ENCODE measurements at regions not wholly inside any gene's neighbourhood (a gene's known extent, or its start where the extent isn't known, plus 50 kb on each side); places are given as distances from the start of the nearest gene placed in this dataset.

DNA sequence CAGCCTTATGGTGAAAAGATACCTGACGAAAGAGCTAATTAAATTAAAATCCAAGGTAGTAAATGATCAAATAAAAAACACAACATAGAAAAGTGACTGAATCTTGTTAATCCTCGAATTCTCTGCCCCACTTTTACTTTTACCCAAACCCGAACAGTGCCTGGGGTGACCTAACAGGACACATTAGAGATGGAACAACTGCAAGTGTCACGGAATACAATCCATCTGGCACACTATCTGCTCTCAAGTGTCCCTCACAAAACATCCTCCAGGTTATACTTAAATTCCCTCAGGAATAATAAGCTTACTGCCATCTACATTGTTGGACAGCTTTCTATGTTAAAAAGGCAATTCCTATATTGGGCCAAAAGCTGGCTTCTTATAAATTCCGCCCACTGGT lies 236.3 kb upstream of the SLC14A2 start:
- POLR2A ChIA-PET: interaction anchor here (0.7 kb wide), 1 partner anchor 104 kb away, joined by 3 read pairs; no protein-coding TSS in a partner anchor
- DNase-seq (ENCODE audit: low spot score): no peak
- Histone ChIP-seq H4K20me1 (ENCODE audit: insufficient read depth, low read length) (no peaks in the 10 kb centered on the region), H3K36me3 (ENCODE audit: insufficient read depth, low read length) (no peaks in the 10 kb centered on the region), H3K4me2 (ENCODE audit: low read length) (no peak overlapping the region), H3K9me3 (ENCODE audit: low read length) (no peaks in the 10 kb centered on the region), H2AFZ (ENCODE audit: low read length) (no peak overlapping the region), H3K9me2 (ENCODE audit: insufficient read depth, low read length) (no peaks in the 10 kb centered on the region), H3K79me2 (ENCODE audit: insufficient read depth, low read depth, low read length) (no peaks in the 10 kb centered on the region), H3K27ac (ENCODE audit: low read depth, low read length, poor library complexity, severe bottlenecking) (no peak overlapping the region), H3K4me1 (ENCODE audit: insufficient read depth, low read length, poor library complexity, severe bottlenecking) (no peaks in the 10 kb centered on the region), H3K4me3 (ENCODE audit: low read depth, low read length, poor library complexity, severe bottlenecking) (no peak overlapping the region)
- no TSS peak for BruUV-seq (replicated peaks)
- TF ChIP-seq, protein P1, sequence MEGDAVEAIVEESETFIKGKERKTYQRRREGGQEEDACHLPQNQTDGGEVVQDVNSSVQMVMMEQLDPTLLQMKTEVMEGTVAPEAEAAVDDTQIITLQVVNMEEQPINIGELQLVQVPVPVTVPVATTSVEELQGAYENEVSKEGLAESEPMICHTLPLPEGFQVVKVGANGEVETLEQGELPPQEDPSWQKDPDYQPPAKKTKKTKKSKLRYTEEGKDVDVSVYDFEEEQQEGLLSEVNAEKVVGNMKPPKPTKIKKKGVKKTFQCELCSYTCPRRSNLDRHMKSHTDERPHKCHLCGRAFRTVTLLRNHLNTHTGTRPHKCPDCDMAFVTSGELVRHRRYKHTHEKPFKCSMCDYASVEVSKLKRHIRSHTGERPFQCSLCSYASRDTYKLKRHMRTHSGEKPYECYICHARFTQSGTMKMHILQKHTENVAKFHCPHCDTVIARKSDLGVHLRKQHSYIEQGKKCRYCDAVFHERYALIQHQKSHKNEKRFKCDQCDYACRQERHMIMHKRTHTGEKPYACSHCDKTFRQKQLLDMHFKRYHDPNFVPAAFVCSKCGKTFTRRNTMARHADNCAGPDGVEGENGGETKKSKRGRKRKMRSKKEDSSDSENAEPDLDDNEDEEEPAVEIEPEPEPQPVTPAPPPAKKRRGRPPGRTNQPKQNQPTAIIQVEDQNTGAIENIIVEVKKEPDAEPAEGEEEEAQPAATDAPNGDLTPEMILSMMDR (conservative IDR thresholded peaks at IDR 0.05; ENCODE audit: low read length): no peak
- no peak for TF ChIP-seq EZH2phosphoT487 (IDR thresholded peaks at IDR 0.05; ENCODE audit: borderline replicate concordance, low read depth, low read length)
- CTCF ChIA-PET (ENCODE audit: unreplicated experiment): no interaction called here
- intact Hi-C loops (cut with micrococcal nuclease; ENCODE audit: unreplicated experiment): no loop called here

DNA sequence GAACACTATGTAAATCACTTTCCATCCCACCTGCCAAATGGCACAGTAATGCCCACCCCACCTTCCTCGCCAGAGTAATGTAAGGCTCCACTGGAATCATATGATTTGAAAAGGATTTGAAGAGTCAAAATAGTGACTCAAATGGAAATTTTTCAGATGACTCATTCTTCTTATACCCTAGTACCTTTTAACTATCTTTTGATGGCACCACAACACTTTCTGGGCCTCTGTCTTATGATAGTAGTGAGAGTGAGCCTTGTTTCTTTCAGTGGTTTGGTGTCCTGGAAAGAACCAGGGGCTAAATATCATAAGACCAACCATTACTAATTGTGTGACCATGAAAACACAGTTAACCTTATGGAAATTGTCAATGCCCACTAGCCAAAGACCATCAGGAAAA lies 235.4 kb upstream of the SLC14A2 start:
- ChIA-PET CTCF (ENCODE audit: unreplicated experiment) (no interaction called here), POLR2A (interaction anchor here (0.7 kb wide), 1 partner anchor 105 kb away, joined by 3 read pairs; no protein-coding TSS in a partner anchor)
- no TSS peak for BruUV-seq (replicated peaks)
- Histone ChIP-seq H2AFZ (ENCODE audit: low read length) (no peak overlapping the region), H3K36me3 (ENCODE audit: insufficient read depth, low read length) (no peaks in the 10 kb centered on the region), H3K4me3 (ENCODE audit: low read depth, low read length, poor library complexity, severe bottlenecking) (no peak overlapping the region), H3K9me2 (ENCODE audit: insufficient read depth, low read length) (no peaks in the 10 kb centered on the region), H3K9me3 (ENCODE audit: low read length) (no peaks in the 10 kb centered on the region), H3K79me2 (ENCODE audit: insufficient read depth, low read depth, low read length) (no peaks in the 10 kb centered on the region), H3K27ac (ENCODE audit: low read depth, low read length, poor library complexity, severe bottlenecking) (no peak overlapping the region), H3K4me1 (ENCODE audit: insufficient read depth, low read length, poor library complexity, severe bottlenecking) (no peaks in the 10 kb centered on the region), H3K4me2 (ENCODE audit: low read length) (no peak overlapping the region), H4K20me1 (ENCODE audit: insufficient read depth, low read length) (no peaks in the 10 kb centered on the region)
- intact Hi-C loops (cut with micrococcal nuclease; ENCODE audit: unreplicated experiment): no loop called here
- DNase-seq (ENCODE audit: low spot score): no peak
- no peak for TF ChIP-seq EZH2phosphoT487 (IDR thresholded peaks at IDR 0.05; ENCODE audit: borderline replicate concordance, low read depth, low read length)
- TF ChIP-seq, protein P1 (conservative IDR thresholded peaks at IDR 0.05; ENCODE audit: low read length): no peak

DNA sequence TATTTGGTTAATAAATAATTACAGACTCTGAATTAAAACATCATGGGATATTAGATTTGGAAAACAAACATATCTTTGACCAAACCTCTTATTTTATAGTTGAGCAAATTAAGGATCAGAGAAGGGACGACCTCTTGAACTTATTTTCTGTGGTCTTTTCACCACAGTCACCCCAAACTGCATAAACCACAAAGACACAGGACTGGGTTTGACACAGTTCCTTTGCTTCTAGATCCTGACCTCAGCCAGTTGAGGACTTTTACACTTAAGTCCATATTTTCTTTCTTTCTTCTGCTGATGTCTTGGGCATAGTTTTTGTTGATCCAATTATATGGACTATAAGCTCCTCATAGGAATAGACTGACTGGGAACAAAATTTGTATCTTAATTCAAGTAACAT lies 234.0 kb upstream of the SLC14A2 start:
- H3K4me2 ChIP-seq (ENCODE audit: low read length): no peak overlapping the region
- H3K4me1 ChIP-seq (ENCODE audit: insufficient read depth, low read length, poor library complexity, severe bottlenecking): no peaks in the 10 kb centered on the region
- TF ChIP-seq, protein P1 (conservative IDR thresholded peaks at IDR 0.05; ENCODE audit: low read length): no peak
- TF ChIP-seq EZH2phosphoT487 (IDR thresholded peaks at IDR 0.05; ENCODE audit: borderline replicate concordance, low read depth, low read length): no peak
- no peaks in the 10 kb centered on the region for H3K79me2 ChIP-seq (ENCODE audit: insufficient read depth, low read depth, low read length)
- no peaks in the 10 kb centered on the region for H3K9me2 ChIP-seq (ENCODE audit: insufficient read depth, low read length)
- no peaks in the 10 kb centered on the region for H4K20me1 ChIP-seq (ENCODE audit: insufficient read depth, low read length)
- H3K4me3 ChIP-seq (ENCODE audit: low read depth, low read length, poor library complexity, severe bottlenecking): no peak overlapping the region
- no peak overlapping the region for H3K27ac ChIP-seq (ENCODE audit: low read depth, low read length, poor library complexity, severe bottlenecking)
- ChIA-PET CTCF (ENCODE audit: unreplicated experiment) (no interaction called here), POLR2A (no interaction called here)
- intact Hi-C loops (cut with micrococcal nuclease; ENCODE audit: unreplicated experiment): no loop called here
- H2AFZ ChIP-seq (ENCODE audit: low read length): no peak overlapping the region
- no peaks in the 10 kb centered on the region for H3K36me3 ChIP-seq (ENCODE audit: insufficient read depth, low read length)
- BruUV-seq (replicated peaks): no TSS peak
- DNase-seq (ENCODE audit: low spot score): no peak
- no peaks in the 10 kb centered on the region for H3K9me3 ChIP-seq (ENCODE audit: low read length)
